Memory B cell (primary cell): ENCODE measurements at regions not wholly inside any gene's neighbourhood (a gene's known extent, or its start where the extent isn't known, plus 50 kb on each side); places are given as distances from the start of the nearest gene placed in this dataset.

Source experiments
- ATAC-seq: fragments of 150-1000 bp; cut with Tn5 transposase; 2 replicates; pipeline ENCODE4 v1.10.0; 2021; ENCODE audit warnings: low read depth, mild to moderate bottlenecking, moderate library complexity
- DNase-seq, 2 donors: peaks; one replicate each; pipeline ENCODE4 v3.0.0; 2022; ENCODE audit warnings: low spot score in 2 of 2
- H3K27ac Mint-ChIP-seq: one replicate; pipeline ENCODE4 v1.8.0; 2022; ENCODE audit warnings: mild to moderate bottlenecking, moderate library complexity, mixed read lengths
- H3K27me3 Mint-ChIP-seq: one replicate; pipeline ENCODE4 v1.8.0; 2022; ENCODE audit warnings: mixed read lengths
- H3K36me3 Mint-ChIP-seq: one replicate; pipeline ENCODE4 v1.8.0; 2022; ENCODE audit warnings: mild to moderate bottlenecking, mixed read lengths
- H3K4me1 Mint-ChIP-seq: one replicate; pipeline ENCODE4 v1.8.0; 2022; ENCODE audit warnings: mixed read lengths
- H3K4me3 Mint-ChIP-seq: one replicate; pipeline ENCODE4 v1.8.0; 2022; ENCODE audit warnings: mild to moderate bottlenecking, moderate library complexity, mixed read lengths
- H3K9me3 Mint-ChIP-seq: one replicate; pipeline ENCODE4 v1.8.0; 2022; ENCODE audit warnings: mixed read lengths

DNA sequence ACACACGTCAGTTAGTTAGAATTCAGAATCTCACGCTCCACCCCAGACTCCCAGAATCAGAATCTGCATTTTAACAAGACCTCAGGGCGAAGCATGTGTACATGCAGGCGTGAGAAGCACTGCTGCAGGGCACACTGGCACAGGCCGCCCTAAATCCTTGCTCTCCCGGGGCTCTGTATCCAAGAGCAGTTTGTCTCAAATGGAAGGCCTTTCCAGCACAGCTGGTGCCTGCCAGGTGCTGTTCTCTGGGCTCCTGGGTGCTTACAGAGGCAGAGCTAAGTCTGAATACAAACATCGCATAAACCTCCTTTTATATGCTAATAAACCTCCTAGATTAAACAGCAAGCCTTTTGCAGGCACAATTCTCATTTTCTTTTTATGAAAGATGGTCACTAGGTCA is 119.1 kb upstream of the CD93 start:
- no peak overlapping the region for H3K27ac Mint-ChIP-seq
- ATAC-seq (no peak), DNase-seq (no peak)
- peaks cover 1% of the 10 kb centered on the region for H3K9me3 Mint-ChIP-seq
- peaks cover 10% of the 10 kb centered on the region for H3K27me3 Mint-ChIP-seq
- no peaks in the 10 kb centered on the region for H3K4me1 Mint-ChIP-seq
- H3K4me3 Mint-ChIP-seq = no peak overlapping the region
- no peaks in the 10 kb centered on the region for H3K36me3 Mint-ChIP-seq

DNA sequence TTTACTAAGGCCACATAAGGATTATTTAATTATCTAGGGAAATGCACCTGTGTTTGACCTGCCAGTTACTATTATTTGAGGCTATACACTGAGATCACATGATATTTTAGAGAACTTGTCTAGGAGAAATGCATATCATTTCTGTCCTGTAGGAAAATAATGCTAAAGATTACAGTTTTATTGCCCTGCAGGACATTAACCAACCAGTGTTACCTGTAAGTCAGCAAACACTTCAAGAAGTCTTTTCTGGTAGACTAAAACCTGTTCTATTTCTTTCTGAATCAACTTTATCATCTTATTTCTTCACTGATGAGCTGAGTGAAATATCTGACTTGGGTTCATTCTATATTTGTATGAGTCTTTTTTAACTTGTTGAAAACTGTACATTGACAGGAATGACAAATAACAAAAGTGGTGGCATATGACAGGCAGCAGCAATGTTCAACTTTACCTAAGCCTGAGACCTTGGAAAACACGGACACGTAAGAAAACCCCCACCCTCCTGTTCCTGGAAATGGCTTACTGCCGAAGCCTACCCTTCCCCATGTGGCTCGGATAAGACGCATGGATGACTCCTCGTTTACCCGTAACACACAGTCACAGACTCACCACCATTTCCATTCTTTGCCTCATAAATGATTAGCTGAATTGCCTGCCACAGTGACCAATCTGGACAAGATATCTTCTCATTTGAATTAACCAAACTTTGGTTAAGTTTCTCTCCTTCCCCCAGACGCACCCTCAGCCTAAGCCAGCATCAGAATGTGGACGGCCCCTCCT is 118.0 kb upstream of the CD93 start:
- Mint-ChIP-seq H3K27me3 (peaks cover 10% of the 10 kb centered on the region), H3K27ac (no peak overlapping the region), H3K4me3 (no peak overlapping the region), H3K9me3 (peaks cover 1% of the 10 kb centered on the region), H3K36me3 (no peaks in the 10 kb centered on the region), H3K4me1 (no peaks in the 10 kb centered on the region)
- DNase-seq (no peak), ATAC-seq (no peak)

DNA sequence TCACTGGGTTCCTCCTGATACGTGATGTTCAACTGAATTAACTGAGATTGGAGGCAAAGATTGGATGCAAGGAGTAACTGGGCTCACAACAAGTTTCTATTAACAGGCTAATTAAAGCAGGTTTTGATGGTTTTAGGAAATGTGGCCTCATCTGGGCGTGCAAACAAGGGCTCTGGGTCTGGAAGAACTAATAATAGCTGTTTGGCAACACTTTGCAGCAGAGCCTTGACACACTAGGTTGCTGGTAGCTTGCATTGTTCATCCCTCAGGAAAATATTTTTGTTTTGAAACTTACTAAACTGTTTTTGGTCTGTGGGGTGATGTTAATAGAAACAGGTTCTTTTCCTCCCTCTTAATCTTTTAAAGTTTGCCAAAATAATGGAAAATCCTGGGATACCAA is 117.2 kb upstream of the CD93 start:
- Mint-ChIP-seq H3K27me3 (peaks cover 10% of the 10 kb centered on the region), H3K27ac (no peak overlapping the region), H3K4me1 (no peaks in the 10 kb centered on the region), H3K9me3 (peaks cover 1% of the 10 kb centered on the region), H3K36me3 (no peaks in the 10 kb centered on the region), H3K4me3 (no peak overlapping the region)
- no peak for ATAC-seq
- no peak for DNase-seq

DNA sequence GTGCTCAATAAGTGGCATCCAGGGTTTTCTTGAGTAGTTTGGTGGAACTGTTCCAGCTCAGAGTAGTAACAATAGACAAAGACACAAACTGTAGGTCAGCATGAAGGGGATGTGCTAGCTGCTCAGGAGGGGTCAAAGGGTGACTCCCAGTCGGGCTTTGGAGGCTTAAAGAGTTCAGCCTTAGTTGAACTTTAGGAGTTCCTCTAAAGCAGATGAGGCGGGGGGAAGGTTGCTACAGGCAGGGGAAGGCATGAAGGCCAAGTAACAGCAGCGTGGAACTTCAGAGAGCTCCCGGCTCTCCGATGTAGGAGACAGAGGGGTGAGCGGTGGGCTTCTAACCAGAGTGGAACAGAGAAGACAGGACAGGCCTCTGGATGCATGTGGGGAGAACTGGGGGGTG is 115.5 kb upstream of the CD93 start:
- H3K4me1 Mint-ChIP-seq = no peaks in the 10 kb centered on the region
- H3K9me3 Mint-ChIP-seq = peaks cover 3% of the 10 kb centered on the region
- no peak overlapping the region for H3K27ac Mint-ChIP-seq
- no peak for DNase-seq
- H3K4me3 Mint-ChIP-seq = no peak overlapping the region
- no peak for ATAC-seq
- peaks cover 8% of the 10 kb centered on the region for H3K27me3 Mint-ChIP-seq
- no peaks in the 10 kb centered on the region for H3K36me3 Mint-ChIP-seq

DNA sequence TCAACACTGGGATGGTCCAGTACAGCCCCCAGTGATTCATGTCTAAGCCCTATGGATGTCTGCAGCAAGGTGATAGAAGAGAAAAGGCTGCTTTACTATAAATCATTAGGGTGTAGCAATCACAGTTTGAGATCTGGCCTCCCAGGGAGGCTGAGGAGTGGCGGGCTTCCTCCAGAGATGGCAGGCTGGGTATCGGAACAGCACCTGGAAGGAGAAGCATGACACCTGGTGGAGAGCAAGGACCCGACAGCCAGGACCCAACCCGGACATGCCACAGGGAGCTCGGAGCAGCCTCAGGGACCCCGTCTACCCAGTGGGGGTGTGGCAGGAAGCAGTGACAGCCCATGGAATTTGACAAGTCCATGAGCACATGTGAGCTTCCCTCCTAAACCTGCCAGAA is 114.8 kb upstream of the CD93 start:
- Mint-ChIP-seq H3K27me3 (peaks cover 8% of the 10 kb centered on the region), H3K36me3 (no peaks in the 10 kb centered on the region), H3K27ac (no peak overlapping the region), H3K4me1 (no peaks in the 10 kb centered on the region), H3K9me3 (peaks cover 3% of the 10 kb centered on the region), H3K4me3 (no peak overlapping the region)
- DNase-seq (no peak), ATAC-seq (no peak)

DNA sequence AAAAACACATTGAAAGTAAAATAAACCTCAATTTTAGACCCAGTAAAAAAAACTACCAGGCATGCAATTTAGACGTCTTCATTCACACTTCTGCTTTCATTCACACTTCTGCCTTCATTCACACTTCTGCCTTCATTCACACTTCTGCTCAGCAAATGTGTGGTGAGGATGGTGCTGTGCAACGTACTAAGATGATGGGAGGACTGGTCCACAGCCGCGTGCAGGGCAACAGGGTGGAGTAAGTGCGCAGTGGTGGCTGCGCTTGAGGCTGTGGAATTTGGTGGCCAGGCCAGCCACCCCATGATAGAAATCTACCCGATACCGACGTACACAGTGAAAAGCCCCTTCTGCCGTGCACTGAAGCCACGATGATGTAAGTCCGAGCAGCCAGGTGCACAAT is 114.3 kb upstream of the CD93 start:
- ATAC-seq (no peak), DNase-seq (no peak)
- Mint-ChIP-seq H3K27ac (no peak overlapping the region), H3K4me3 (no peak overlapping the region), H3K36me3 (no peaks in the 10 kb centered on the region), H3K27me3 (peaks cover 8% of the 10 kb centered on the region), H3K4me1 (no peaks in the 10 kb centered on the region), H3K9me3 (peaks cover 3% of the 10 kb centered on the region)

DNA sequence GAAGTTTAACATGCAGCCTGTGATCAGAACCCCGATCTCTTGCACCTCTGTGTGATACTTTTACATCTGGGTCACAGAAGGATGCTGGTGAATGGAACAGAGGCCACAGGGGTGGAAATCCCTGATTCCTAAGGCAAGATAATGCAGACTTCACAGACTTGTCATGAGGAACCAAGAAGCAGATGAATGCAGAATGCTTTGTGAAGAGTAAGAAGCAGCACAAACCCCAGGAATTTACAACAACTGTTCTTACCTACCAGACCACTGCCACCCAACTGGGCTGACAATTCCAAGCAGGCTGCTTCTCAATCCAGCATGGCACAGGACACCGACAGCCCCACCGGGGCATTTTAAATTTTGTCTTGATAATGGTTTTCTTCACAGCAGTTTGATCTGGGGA is 113.2 kb upstream of the CD93 start:
- Mint-ChIP-seq H3K9me3 (peaks cover 3% of the 10 kb centered on the region), H3K4me3 (no peak overlapping the region), H3K27me3 (peaks cover 8% of the 10 kb centered on the region), H3K27ac (no peak overlapping the region), H3K36me3 (no peaks in the 10 kb centered on the region), H3K4me1 (no peaks in the 10 kb centered on the region)
- DNase-seq (no peak), ATAC-seq (no peak)

DNA sequence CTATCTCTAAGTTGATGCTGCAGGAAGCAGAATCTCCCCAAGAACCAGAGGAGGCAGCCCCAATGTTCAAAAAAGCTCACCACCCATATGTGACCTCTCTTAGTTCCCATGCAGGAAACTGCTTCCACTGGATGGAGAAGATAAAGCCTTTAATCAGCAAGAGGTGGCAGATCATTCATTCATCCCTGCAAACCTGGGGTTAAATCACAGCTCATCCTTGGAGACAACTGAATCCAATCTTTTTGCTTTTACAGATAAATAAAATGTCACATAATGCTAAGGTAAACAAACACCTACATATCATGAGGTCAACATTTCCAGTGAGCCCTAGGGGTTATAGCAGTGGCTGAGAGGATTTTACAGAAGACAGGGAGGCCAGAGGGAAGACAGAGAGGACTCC is 112.7 kb upstream of the CD93 start:
- Mint-ChIP-seq H3K9me3 (peaks cover 3% of the 10 kb centered on the region), H3K27ac (no peak overlapping the region), H3K4me1 (no peaks in the 10 kb centered on the region), H3K4me3 (no peak overlapping the region), H3K36me3 (no peaks in the 10 kb centered on the region), H3K27me3 (peaks cover 8% of the 10 kb centered on the region)
- DNase-seq = no peak
- ATAC-seq = no peak

DNA sequence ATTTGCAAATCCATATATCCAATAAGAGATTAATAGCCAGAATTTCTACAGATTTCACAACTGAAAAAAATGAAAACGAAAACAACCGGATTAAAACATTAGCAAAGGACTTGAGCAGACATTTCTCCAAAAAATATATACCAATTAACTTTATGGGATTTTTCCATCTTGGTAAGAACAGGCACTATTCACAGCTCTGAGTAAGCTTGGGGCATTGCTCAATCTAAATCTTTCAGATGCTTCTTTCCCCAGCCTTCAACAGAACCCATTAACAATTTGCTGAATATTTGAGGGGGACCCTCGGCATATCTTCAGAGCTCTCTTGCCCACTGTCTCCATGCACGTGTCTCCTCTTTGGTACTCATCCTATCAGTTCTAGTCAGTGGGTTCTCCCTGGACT is 111.7 kb upstream of the CD93 start:
- Mint-ChIP-seq H3K9me3 (peaks cover 3% of the 10 kb centered on the region), H3K27me3 (peaks cover 7% of the 10 kb centered on the region), H3K4me3 (no peak overlapping the region), H3K36me3 (no peaks in the 10 kb centered on the region), H3K4me1 (no peaks in the 10 kb centered on the region), H3K27ac (no peak overlapping the region)
- no peak for ATAC-seq
- DNase-seq = no peak

DNA sequence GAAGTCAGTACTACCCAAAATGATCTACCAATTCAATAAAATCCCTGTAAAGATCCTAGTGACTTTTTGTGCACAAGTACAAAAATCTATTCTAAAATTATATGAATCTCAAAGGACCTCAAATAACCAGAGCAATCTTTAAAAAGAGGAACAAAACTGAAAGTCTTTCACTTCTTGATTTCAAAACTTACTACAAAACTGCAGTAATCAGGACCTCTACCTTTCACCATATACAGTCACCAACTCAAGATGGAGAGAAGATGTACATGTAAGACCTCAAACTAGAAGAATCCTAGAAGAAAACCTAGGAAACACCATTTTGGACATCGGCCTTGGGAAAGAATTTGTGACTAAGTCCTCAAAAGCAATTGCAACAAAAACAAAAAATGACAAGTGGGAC is 109.5 kb upstream of the CD93 start:
- H3K4me3 Mint-ChIP-seq = no peak overlapping the region
- no peak for ATAC-seq
- H3K27ac Mint-ChIP-seq = no peak overlapping the region
- H3K27me3 Mint-ChIP-seq = peaks cover 2% of the 10 kb centered on the region
- H3K9me3 Mint-ChIP-seq = peaks cover 3% of the 10 kb centered on the region
- no peak for DNase-seq
- no peaks in the 10 kb centered on the region for H3K4me1 Mint-ChIP-seq
- H3K36me3 Mint-ChIP-seq = no peaks in the 10 kb centered on the region

DNA sequence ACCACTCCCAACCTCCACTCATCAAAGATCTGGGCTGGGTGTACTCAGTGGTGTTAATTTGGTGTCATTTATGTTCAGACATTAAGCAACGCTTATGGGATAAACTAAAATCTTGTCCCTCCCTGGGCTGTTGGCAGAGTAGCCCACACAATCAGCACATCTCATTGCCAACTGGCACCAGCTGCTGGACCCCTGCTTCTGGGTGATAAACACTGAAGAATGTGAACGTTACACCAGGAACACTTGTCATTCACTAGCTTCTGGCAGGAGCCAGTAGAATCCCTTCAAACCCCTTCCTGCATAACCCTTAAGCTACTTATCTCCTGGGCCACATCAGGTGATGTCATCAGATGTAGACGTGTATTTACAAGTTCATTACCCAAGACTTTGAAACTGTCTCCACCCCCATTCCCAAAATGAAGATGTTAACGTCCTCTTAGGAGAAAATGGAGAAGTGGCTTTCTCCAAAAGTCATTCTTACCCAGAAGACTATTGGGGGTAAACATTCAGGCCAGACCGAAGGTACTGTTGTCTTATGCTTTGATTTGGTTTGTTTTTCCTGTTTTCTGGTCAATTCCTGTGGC is 107.8 kb upstream of the CD93 start:
- no peak for ATAC-seq
- H3K36me3 Mint-ChIP-seq = no peaks in the 10 kb centered on the region
- H3K4me1 Mint-ChIP-seq = no peaks in the 10 kb centered on the region
- H3K27ac Mint-ChIP-seq = no peak overlapping the region
- H3K9me3 Mint-ChIP-seq = peaks cover 2% of the 10 kb centered on the region
- H3K27me3 Mint-ChIP-seq = no peaks in the 10 kb centered on the region
- no peak overlapping the region for H3K4me3 Mint-ChIP-seq
- DNase-seq = no peak

DNA sequence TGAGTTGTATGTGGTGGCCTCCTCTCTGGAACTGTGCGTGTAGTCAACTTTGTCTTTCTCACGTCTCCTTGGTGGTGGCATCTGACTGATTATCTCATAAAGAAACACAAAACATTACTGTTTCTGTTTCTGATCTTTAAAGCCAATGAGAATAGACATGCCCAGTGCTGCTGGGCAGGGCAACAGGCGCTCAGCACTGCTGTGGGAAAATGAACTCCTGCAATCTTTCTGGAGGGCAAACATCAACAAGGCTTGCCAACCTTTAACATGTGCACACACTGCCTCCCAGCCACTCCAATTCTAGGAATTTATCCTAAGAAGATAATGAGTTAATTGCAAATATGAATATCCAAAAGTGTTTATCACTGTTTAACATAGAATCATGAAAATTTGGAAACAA is 106.3 kb upstream of the CD93 start:
- H3K4me3 Mint-ChIP-seq = no peak overlapping the region
- peaks cover 2% of the 10 kb centered on the region for H3K9me3 Mint-ChIP-seq
- H3K36me3 Mint-ChIP-seq = no peaks in the 10 kb centered on the region
- no peak overlapping the region for H3K27ac Mint-ChIP-seq
- ATAC-seq (no peak), DNase-seq (no peak)
- no peaks in the 10 kb centered on the region for H3K27me3 Mint-ChIP-seq
- no peaks in the 10 kb centered on the region for H3K4me1 Mint-ChIP-seq

DNA sequence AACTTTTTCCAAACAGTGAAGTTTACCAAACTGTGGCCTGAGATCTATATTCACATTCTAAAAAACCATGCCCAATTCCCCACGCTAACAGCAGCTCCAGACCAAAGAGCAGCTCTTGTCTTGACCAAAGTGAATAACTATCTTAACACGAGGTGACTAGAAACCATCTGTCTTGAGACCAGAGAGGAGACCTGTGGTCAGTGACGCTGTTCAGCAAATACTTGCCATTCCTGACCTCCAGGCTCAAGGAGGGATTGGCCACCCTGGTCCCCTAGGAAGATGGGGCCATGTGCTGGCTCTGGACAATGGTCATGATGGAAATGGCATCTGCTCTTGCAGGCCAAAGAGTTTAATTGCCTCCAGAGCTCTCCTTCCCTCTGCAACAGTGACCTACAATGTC is 104.4 kb upstream of the CD93 start:
- DNase-seq (no peak), ATAC-seq (no peak)
- Mint-ChIP-seq H3K4me3 (no peak overlapping the region), H3K9me3 (no peaks in the 10 kb centered on the region), H3K27ac (no peak overlapping the region), H3K36me3 (no peaks in the 10 kb centered on the region), H3K4me1 (no peaks in the 10 kb centered on the region), H3K27me3 (peaks cover 2% of the 10 kb centered on the region)

DNA sequence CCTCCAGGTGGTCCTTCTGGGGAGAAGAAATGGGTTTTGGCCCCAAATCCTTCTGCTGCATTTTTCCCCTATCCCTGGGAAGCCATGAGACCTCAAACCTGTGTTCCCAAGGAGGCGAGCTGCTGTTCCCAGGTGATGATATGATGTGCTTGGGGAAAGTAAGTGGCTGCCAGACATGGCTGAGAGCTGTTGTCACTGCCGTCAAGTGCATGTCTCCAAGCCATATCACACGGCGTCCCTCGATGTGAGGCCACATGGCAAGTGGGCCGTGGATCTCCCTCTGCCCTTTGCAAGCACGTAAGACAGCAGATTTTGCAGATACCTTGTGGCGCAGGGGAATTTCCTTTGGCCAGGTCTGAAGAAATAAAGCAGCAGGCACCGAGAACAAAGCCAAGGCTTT is 103.7 kb upstream of the CD93 start:
- H3K9me3 Mint-ChIP-seq = no peaks in the 10 kb centered on the region
- no peaks in the 10 kb centered on the region for H3K36me3 Mint-ChIP-seq
- DNase-seq (no peak), ATAC-seq (no peak)
- no peak overlapping the region for H3K27ac Mint-ChIP-seq
- no peaks in the 10 kb centered on the region for H3K4me1 Mint-ChIP-seq
- H3K4me3 Mint-ChIP-seq = no peak overlapping the region
- H3K27me3 Mint-ChIP-seq = peaks cover 2% of the 10 kb centered on the region

DNA sequence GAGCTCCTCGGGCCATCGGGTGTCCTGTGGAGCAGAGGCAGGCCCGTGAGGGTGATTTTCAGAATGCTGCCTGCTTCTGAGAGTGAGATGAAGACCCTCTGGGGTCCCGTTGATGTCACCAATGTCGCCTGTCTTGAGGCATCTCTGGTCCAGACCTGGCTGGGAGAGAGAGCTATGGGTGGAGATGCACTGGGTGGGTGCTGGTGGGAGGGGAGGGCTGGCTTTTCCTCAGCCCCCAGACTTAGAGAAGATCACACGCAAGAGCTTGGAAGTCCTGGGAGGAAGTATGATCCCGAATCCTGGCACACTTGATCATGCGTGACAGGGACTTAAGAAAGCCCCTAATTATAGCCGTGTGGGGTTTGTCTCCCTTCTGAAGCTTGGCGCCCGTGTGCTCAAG is 103.2 kb upstream of the CD93 start:
- Mint-ChIP-seq H3K4me1 (no peaks in the 10 kb centered on the region), H3K27ac (no peak overlapping the region)
- no peak for ATAC-seq

More for the DNA sequence above, 103.2 kb upstream of the CD93 start:
- no peak for DNase-seq
- no peak overlapping the region for H3K4me3 Mint-ChIP-seq
- no peaks in the 10 kb centered on the region for H3K36me3 Mint-ChIP-seq
- no peaks in the 10 kb centered on the region for H3K9me3 Mint-ChIP-seq
- peaks cover 4% of the 10 kb centered on the region for H3K27me3 Mint-ChIP-seq
